H9 (cell line): ENCODE measurements at regions not wholly inside any gene's neighbourhood (a gene's known extent, or its start where the extent isn't known, plus 50 kb on each side); places are given as distances from the start of the nearest gene placed in this dataset.

Experiments used
- DNase-seq: peaks from one replicate; pipeline ENCODE4 v3.0.0-alpha.2; 2017
- H2AFZ ChIP-seq: one replicate; pipeline ENCODE4 v1.6.1; 2013; ENCODE audit warnings: mild to moderate bottlenecking, low read length, control low read depth, moderate library complexity
- H2AK5ac ChIP-seq: 2 replicates; pipeline ENCODE4 v1.6.1; 2013; ENCODE audit warnings: low read length, control low read depth, mixed read lengths; ENCODE audit not compliant: insufficient read length
- H2BK120ac ChIP-seq: one replicate; pipeline ENCODE4 v1.6.1; 2013; ENCODE audit warnings: low read depth, mild to moderate bottlenecking, low read length, control low read depth, inconsistent platforms; ENCODE audit not compliant: poor library complexity, severe bottlenecking
- H2BK12ac ChIP-seq: 2 replicates; pipeline ENCODE4 v1.6.1; 2013; ENCODE audit warnings: low read length, control low read depth, mixed read lengths, low read depth; ENCODE audit not compliant: insufficient read length
- H2BK15ac ChIP-seq: 2 replicates; pipeline ENCODE4 v1.6.1; 2013; ENCODE audit warnings: low read depth, low read length, control low read depth
- H2BK20ac ChIP-seq: one replicate; pipeline ENCODE4 v1.6.1; 2013; ENCODE audit warnings: low read depth, mild to moderate bottlenecking, low read length, control low read depth, inconsistent platforms; ENCODE audit not compliant: poor library complexity, severe bottlenecking
- H2BK5ac ChIP-seq: 2 replicates; pipeline ENCODE4 v1.6.1; 2013; ENCODE audit warnings: low read length, control low read depth, mixed read lengths; ENCODE audit not compliant: insufficient read length
- H3K14ac ChIP-seq: 2 replicates; pipeline ENCODE4 v1.6.1; 2013; ENCODE audit warnings: low read length, control low read depth; ENCODE audit not compliant: insufficient read depth
- H3K18ac ChIP-seq: 2 replicates; pipeline ENCODE4 v1.6.1; 2013; ENCODE audit warnings: low read depth, mild to moderate bottlenecking, mixed read lengths, low read length, control low read depth; ENCODE audit not compliant: insufficient read length
- H3K23ac ChIP-seq: 2 replicates; pipeline ENCODE4 v1.6.1; 2013; ENCODE audit warnings: low read length, control low read depth, mixed read lengths, low read depth; ENCODE audit not compliant: insufficient read length
- H3K23me2 ChIP-seq: 2 replicates; pipeline ENCODE4 v1.6.1; 2013; ENCODE audit warnings: low read depth, mild to moderate bottlenecking, mixed read lengths, low read length, control low read depth; ENCODE audit not compliant: insufficient read length, poor library complexity, severe bottlenecking
- H3K27ac ChIP-seq: 2 replicates; pipeline ENCODE4 v1.5.1; 2013; ENCODE audit warnings: low read length, control low read depth, mixed read lengths, low read depth; ENCODE audit not compliant: insufficient read length
- H3K27me3 ChIP-seq: 2 replicates; pipeline ENCODE4 v1.6.1; 2013; ENCODE audit warnings: low read length, control low read depth, inconsistent platforms; ENCODE audit not compliant: insufficient read depth
- H3K4ac ChIP-seq: 2 replicates; pipeline ENCODE4 v1.6.1; 2013; ENCODE audit warnings: low read depth, mild to moderate bottlenecking, control low read depth, inconsistent platforms, low read length, moderate library complexity
- H3K4me1 ChIP-seq: 2 replicates; pipeline ENCODE4 v1.6.1; 2013; ENCODE audit warnings: low read length, control low read depth, inconsistent platforms; ENCODE audit not compliant: insufficient read depth
- H3K4me2 ChIP-seq: 2 replicates; pipeline ENCODE4 v1.6.1; 2013; ENCODE audit warnings: low read length, control low read depth, mixed read lengths; ENCODE audit not compliant: insufficient read length, insufficient read depth
- H3K56ac ChIP-seq: 2 replicates; pipeline ENCODE4 v1.6.1; 2013; ENCODE audit warnings: low read depth, mild to moderate bottlenecking, mixed read lengths, low read length, control low read depth; ENCODE audit not compliant: insufficient read length
- H3K79me1 ChIP-seq: 2 replicates; pipeline ENCODE4 v1.6.1; 2013; ENCODE audit warnings: low read depth, mild to moderate bottlenecking, moderate library complexity, low read length, control low read depth, inconsistent platforms; ENCODE audit not compliant: insufficient read depth, poor library complexity, severe bottlenecking
- H3K79me2 ChIP-seq: 2 replicates; pipeline ENCODE4 v1.6.1; 2013; ENCODE audit warnings: low read length, control low read depth, inconsistent platforms; ENCODE audit not compliant: insufficient read depth
- H3K9ac ChIP-seq: 2 replicates; pipeline ENCODE4 v1.6.1; 2013; ENCODE audit warnings: low read length, control low read depth, mixed read lengths; ENCODE audit not compliant: insufficient read length; ENCODE audit errors: extremely low read depth
- H3K9me3 ChIP-seq: one replicate; pipeline ENCODE4 v1.6.1; 2013; ENCODE audit warnings: low read depth, low read length, inconsistent platforms; ENCODE audit not compliant: control insufficient read depth
- H3T11ph ChIP-seq: one replicate; pipeline ENCODE4 v1.6.1; 2013; ENCODE audit warnings: mild to moderate bottlenecking, low read length, control low read depth, inconsistent platforms
- H4K20me1 ChIP-seq: one replicate; pipeline ENCODE4 v1.6.1; 2013; ENCODE audit not compliant: control insufficient read depth, insufficient read length, insufficient read depth
- H4K5ac ChIP-seq: 2 replicates; pipeline ENCODE4 v1.6.1; 2013; ENCODE audit warnings: low read depth, mild to moderate bottlenecking, mixed read lengths, low read length, control low read depth; ENCODE audit not compliant: insufficient read length
- H4K8ac ChIP-seq: replicated peaks from 2 replicates; pipeline ENCODE4 v1.6.1; 2013; ENCODE audit warnings: low read length, control low read depth, mixed read lengths, low read depth; ENCODE audit not compliant: insufficient read length
- H4K91ac ChIP-seq: 2 replicates; pipeline ENCODE4 v1.6.1; 2013; ENCODE audit warnings: low read depth, mild to moderate bottlenecking, moderate library complexity, mixed read lengths, low read length, control low read depth; ENCODE audit not compliant: insufficient read length
- H3K27ac Mint-ChIP-seq, 3 experiments: 2 replicates in 2 of 3; 3 replicates in 1 of 3; pipeline ENCODE4 v1.8.0; 2020 to 2021; ENCODE audit warnings: mixed read lengths in 3 of 3, mild to moderate bottlenecking in 1 of 3, moderate library complexity in 1 of 3
- H3K27me3 Mint-ChIP-seq: 2 replicates; pipeline ENCODE4 v1.8.0; 2021; ENCODE audit warnings: low read depth, mild to moderate bottlenecking, moderate library complexity, mixed read lengths
- H3K36me3 Mint-ChIP-seq, 3 experiments: 2 replicates in 2 of 3; 3 replicates in 1 of 3; pipeline ENCODE4 v1.8.0; 2020 to 2021; ENCODE audit warnings: low read depth in 3 of 3, mixed read lengths in 3 of 3; ENCODE audit not compliant: insufficient read depth in 1 of 3
- H3K4me1 Mint-ChIP-seq, 2 experiments: 2 replicates each; pipeline ENCODE4 v1.8.0; 2020; ENCODE audit warnings: mixed read lengths in 2 of 2
- H3K4me3 Mint-ChIP-seq, 2 experiments: 2 replicates in 1 of 2; 3 replicates in 1 of 2; pipeline ENCODE4 v1.8.0; 2020 to 2021; ENCODE audit warnings: mild to moderate bottlenecking in 2 of 2, mixed read lengths in 2 of 2, moderate library complexity in 1 of 2
- H3K9me3 Mint-ChIP-seq, 2 experiments: 2 replicates in 1 of 2; 3 replicates in 1 of 2; pipeline ENCODE4 v1.8.0; 2020; ENCODE audit warnings: mild to moderate bottlenecking in 2 of 2, mixed read lengths in 2 of 2, moderate library complexity in 1 of 2
- WGBS: extraction: QIAGEN DNeasy Blood & Tissue Kit; methylation state at CpG from one replicate; pipeline ENCODE4 v1.1.7; 2013; ENCODE audit warnings: missing lambda C conversion rate, low lambda C conversion rate, mixed read lengths; ENCODE audit not compliant: insufficient read length; ENCODE audit errors: extremely low coverage; 5-methylcytosine and 5-hydroxymethylcytosine counted together
- TF ChIP-seq, protein P1 (sequence below): fragments of 200-600 bp; sonication (generic); conservative IDR thresholded peaks from 3 replicates; pipeline ENCODE4 v1.8.0; 2021; ENCODE audit warnings: antibody characterized with exemption, mild to moderate bottlenecking

DNA sequence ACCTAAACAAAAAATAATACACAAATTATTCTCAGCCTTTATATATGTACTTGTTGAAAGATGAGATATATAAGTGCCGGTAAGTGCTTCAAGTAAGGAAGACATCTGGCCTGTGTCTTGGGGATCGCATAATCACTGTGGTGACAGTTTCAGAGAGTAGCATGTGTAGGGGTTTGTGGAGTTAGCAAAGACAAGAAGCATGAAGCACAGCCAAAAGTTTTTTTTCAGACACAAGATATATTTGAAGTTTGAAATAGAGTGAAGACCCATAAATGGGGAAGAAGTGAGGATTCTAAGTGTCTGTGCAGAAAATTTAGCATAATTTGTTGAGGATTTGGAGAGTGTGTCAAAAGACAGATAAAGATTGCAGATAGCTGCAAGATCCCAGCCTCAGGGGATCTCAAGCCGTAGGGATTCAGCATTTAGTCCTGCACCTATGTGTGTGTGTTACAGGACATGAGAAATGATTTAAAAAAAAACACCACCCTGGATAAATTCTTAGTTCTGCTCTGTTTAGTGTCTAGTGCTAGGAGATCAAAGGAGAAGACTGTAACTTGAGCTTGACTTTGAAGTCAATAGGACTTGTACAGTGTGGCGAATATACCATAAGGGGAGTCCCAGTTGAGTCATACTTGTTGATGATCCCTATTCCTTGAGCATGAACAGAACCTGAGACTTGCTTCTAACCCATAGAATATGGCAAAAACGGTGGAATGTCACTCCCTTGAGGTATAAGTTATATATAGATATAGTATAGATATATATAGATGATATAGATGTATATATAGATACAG lies 123.9 kb upstream of the GRM7 start:
- no peaks in the 10 kb centered on the region for H3K79me2 ChIP-seq
- H2AK5ac ChIP-seq = no peak overlapping the region
- no peak overlapping the region for H2BK120ac ChIP-seq
- no peaks in the 10 kb centered on the region for H3K23me2 ChIP-seq
- no peak overlapping the region for H2BK20ac ChIP-seq
- no CpG with 5 or more reads among the region's 5 CpGs for WGBS
- TF ChIP-seq, protein P1, sequence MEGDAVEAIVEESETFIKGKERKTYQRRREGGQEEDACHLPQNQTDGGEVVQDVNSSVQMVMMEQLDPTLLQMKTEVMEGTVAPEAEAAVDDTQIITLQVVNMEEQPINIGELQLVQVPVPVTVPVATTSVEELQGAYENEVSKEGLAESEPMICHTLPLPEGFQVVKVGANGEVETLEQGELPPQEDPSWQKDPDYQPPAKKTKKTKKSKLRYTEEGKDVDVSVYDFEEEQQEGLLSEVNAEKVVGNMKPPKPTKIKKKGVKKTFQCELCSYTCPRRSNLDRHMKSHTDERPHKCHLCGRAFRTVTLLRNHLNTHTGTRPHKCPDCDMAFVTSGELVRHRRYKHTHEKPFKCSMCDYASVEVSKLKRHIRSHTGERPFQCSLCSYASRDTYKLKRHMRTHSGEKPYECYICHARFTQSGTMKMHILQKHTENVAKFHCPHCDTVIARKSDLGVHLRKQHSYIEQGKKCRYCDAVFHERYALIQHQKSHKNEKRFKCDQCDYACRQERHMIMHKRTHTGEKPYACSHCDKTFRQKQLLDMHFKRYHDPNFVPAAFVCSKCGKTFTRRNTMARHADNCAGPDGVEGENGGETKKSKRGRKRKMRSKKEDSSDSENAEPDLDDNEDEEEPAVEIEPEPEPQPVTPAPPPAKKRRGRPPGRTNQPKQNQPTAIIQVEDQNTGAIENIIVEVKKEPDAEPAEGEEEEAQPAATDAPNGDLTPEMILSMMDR = no peak
- Mint-ChIP-seq H3K9me3 (no peaks in the 10 kb centered on the region), H3K4me1 (peaks cover 7% of the 10 kb centered on the region in 2 experiments), H3K36me3 (no peaks in the 10 kb centered on the region), H3K27me3 (no peaks in the 10 kb centered on the region), H3K4me3 (no peak overlapping the region), H3K27ac (no peak overlapping the region)
- H2BK5ac ChIP-seq = no peak overlapping the region
- no peaks in the 10 kb centered on the region for H3K79me1 ChIP-seq
- no peak for DNase-seq
- no peak overlapping the region for H4K5ac ChIP-seq
- no peak overlapping the region for H4K91ac ChIP-seq
- H3K56ac ChIP-seq = no peak overlapping the region
- H3T11ph ChIP-seq = no peak overlapping the region
- no peaks in the 10 kb centered on the region for H3K9me3 ChIP-seq
- no peak overlapping the region for H3K27ac ChIP-seq
- H4K8ac ChIP-seq = no peak overlapping the region
- H3K4ac ChIP-seq = no peak overlapping the region
- no peaks in the 10 kb centered on the region for H3K27me3 ChIP-seq
- H2BK15ac ChIP-seq = no peak overlapping the region
- H2BK12ac ChIP-seq = no peak overlapping the region
- H3K4me2 ChIP-seq = no peak overlapping the region
- H3K9ac ChIP-seq = no peak overlapping the region
- no peaks in the 10 kb centered on the region; the same call in 1 of the 2 replicates for H3K4me1 ChIP-seq
- H4K20me1 ChIP-seq = no peaks in the 10 kb centered on the region
- no peak overlapping the region for H3K18ac ChIP-seq
- no peak overlapping the region for H3K23ac ChIP-seq
- H3K14ac ChIP-seq = no peak overlapping the region
- H2AFZ ChIP-seq = no peak overlapping the region
